NT2/D1 (cell line): ENCODE measurements at regions not wholly inside any gene's neighbourhood (a gene's known extent, or its start where the extent isn't known, plus 50 kb on each side); places are given as distances from the start of the nearest gene placed in this dataset.

Experiments
- YY1 ChIP-seq: IDR thresholded peaks from 2 replicates; pipeline ENCODE4 v1.6.1; 2011; ENCODE audit not compliant: insufficient read length, insufficient read depth
- ZNF274 ChIP-seq: IDR thresholded peaks from 2 replicates; pipeline ENCODE4 v1.6.1; 2011; ENCODE audit warnings: mild to moderate bottlenecking, low read depth, low read length

- TF ChIP-seq ZNF274 (no peak), YY1 (no peak)
These were observed 1063.4 kb upstream of the CRIM1 start for GRCh38 chr2:35292199-35292598.
